Stimulated activated CD4-positive, alpha-beta T cell treated with anti-CD3 and anti-CD28 coated beads, Interleukin-12 subunit alpha, Interleukin-12 subunit beta, amount 100 ng/mL, for 4 hours (primary cell): ENCODE measurements at regions not wholly inside any gene's neighbourhood (a gene's known extent, or its start where the extent isn't known, plus 50 kb on each side); places are given as distances from the start of the nearest gene placed in this dataset.

Experiments
- DNase-seq: peaks from one replicate; pipeline ENCODE4 v3.0.0-alpha.2; 2020

- DNase-seq: no peak
Measured at GRCh38 chr18:8458546-8459215, 150.6 kb upstream of the RAB12 start.

- DNase-seq: no peak
Measured at GRCh38 chr18:8460748-8461147, 148.5 kb upstream of the RAB12 start.

GRCh38 chr18:8461544-8461943 lies 147.7 kb upstream of the RAB12 start:
- DNase-seq: no peak

- DNase-seq: no peak
Measured at GRCh38 chr18:8462651-8463185, 146.5 kb upstream of the RAB12 start.

DNA sequence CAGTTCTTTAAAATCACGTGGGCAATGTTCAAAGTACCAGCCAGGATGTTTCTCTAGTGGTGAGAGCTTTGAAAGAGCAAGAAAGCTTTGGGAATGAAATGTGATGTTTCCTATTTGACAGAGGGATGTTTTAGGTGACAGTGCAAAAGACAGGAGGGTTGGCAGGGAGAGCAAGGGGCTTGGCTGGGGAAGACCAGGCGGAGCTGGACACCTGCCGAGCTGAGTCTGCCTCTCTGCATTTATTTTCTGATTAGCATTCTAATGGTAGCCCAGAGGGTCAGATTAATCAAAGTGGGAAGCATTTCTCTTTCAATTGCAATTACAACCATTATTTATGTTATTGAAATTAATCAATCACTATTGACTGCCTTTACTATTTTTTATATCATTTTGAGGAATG lies 145.4 kb upstream of the RAB12 start:
- DNase-seq: no peak

GRCh38 chr18:8468191-8468590 lies 141.0 kb upstream of the RAB12 start:
- DNase-seq: no peak

GRCh38 chr18:8468921-8469335 lies 140.3 kb upstream of the RAB12 start:
- no peak for DNase-seq

DNA sequence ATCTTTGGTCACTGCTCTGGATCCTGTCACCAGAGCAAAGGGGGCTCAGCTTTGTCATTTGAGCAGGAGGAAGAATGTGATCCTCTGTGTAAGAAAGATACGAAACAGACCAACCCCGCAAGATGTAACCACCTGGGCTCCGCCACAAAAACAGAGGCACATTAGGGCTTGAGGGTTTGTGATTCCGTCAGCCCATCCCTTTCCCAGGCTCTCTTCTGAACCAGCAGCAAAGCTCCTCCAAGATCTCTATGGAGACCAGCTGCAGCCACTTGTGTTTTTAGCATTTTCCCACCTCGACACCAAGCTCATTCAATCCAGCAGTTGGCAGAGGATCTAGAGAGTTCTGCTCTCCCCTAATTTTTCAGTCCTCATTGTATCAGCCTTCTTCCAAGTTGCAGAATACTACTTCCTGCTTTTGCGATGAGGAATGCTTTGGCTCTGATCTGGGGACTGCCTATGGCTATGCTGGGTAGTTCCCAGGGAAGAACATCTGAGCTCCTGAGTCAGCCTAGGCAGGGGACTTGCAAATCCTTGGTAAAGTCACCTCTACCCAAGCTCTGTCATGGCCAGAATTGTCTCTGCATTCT lies 139.6 kb upstream of the RAB12 start:
- no peak for DNase-seq

DNA sequence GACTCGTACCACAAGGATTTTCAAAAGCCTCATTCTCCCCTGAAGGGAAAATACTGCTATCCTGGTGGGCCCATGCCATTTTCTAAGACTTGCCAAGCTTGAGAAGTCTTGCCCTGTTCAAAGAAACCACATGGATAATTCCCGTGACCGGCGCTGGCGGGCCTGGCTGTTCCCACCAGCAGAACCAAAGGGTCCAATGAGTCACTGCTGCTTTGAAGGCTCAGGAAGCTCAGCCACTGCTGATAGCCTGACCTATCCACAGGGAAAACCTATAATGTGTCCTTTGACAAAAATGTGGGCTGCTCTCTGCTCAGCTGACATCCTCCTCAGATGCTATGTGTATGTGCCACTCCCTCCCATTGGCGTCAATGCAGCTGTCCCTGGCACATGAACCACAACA lies 137.9 kb upstream of the RAB12 start:
- DNase-seq: no peak

GRCh38 chr18:8474661-8475060 lies 134.6 kb upstream of the RAB12 start:
- no peak for DNase-seq

DNA sequence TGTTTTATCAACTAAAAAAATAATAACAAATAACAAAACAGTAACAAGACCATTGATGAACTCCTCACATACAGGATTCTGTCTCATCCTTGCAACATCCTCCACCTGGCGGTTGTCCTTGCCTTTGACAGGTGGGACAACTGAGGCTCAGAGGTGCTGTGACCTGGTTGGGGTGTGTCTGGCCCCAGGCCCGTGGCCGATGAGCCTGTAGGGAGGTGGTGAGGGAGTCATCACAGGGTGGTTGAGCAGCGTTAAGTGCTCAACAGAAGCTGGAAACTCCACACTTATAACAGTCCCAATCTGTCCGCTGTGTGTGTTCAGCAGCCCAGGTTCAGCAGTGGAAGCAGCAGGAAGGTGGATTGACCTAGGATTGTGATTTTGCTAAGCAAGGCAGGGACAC lies 131.6 kb upstream of the RAB12 start:
- no peak for DNase-seq

DNA sequence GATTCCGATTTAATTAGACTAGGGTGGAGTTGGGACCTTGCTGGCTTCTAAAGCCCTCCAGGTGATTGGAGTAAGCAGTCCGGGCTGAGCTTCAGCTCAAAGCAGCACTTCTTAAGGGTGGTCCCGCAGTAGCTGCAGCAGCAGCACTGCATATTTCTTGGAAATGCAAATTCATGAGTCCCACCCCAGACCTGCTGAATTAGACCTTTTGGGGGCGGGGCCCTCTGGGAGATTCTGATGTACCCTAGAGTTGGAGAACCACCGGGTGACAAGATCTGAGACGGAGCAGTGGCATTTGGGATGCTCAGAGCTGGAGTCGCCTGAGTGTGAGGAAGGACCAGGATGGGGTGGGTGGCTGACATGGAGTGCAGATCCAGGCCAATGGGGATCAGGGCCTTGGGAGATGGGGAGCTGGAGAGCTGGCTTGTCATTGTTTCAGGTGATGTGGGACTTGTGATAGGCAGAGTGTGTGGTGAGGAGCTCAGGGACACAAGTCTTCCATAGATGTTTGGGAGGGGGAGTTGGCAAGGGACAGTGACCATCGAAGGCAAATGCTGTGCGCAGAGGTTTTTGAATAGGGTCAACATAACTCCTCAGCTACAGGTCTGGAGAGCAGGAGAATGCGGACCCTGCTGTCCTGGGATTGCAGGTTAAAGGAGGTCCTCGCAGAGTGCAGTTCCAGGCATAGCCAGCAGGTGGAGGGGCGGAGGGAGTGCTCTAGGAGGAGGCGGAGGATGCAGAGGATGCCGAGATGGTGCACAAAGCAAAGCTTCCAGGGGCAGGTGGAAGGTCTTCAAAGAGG lies 130.9 kb upstream of the RAB12 start:
- peak; percentile 54 for DNase-seq

GRCh38 chr18:8478968-8479370 lies 130.3 kb upstream of the RAB12 start:
- DNase-seq: no peak

GRCh38 chr18:8479789-8480188 lies 129.4 kb upstream of the RAB12 start:
- DNase-seq: no peak

DNA sequence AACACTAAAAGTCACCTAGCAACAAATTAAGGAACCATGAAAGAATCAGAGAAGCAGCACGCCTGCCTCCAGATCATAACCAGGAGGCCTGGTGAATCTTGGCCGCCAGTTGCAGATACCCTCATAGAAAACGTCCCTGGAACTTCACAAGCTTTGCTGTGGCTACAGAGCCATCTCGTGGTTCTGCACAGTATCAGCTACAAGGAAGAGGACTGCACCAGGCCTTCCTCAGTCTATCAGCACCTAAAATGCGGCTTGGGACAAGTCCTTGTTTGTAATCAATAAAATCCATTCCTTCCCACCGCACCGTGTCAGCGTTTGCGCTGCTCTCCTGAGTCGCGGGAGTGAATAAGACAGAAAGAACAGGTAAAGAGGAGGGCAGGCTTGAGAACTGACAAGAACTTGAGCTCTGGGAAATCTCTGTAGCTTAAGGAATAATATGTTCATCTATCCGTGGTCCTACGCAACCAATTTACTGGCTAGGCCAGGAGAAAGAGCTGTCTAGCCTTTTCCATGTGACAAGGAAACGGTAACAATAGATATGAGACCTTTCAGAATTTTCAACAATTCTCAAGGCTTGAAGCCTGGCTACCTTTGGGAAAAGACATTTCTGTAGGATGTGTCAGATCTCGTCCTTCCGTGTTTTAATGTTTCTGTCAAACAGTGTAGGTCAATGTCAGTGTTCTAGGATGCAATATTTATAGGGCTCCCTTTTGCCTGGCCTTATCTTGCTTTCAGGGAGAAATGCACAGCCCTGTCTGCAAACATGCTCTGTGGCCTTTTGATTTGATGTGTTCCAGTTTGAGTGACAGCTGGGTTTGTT lies 128.5 kb upstream of the RAB12 start:
- DNase-seq: no peak

DNA sequence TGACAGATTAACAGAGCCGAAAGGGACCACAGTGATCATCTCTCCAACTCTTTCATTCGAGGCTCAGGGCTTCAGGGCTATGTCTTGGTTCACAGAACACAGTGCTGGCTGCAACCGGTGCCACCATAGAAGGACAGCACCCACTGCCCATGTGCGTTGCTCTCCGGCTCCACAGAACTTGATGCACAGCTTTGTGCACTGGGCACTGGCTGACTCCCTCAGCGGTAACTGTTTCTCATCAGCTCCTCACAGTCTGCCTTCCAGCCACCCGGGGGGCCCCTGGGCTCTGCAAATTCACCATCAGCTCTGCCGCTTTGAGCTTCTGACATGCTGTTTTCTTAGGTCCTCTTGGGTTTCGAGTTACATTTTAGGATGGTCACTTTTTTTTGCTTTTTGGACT lies 124.3 kb upstream of the RAB12 start:
- no peak for DNase-seq

GRCh38 chr18:8489761-8490160 lies 119.5 kb upstream of the RAB12 start:
- DNase-seq: no peak

- no peak for DNase-seq
Measured at GRCh38 chr18:8491516-8491915, 117.7 kb upstream of the RAB12 start.

GRCh38 chr18:8493141-8493540 lies 116.1 kb upstream of the RAB12 start:
- DNase-seq: no peak

DNA sequence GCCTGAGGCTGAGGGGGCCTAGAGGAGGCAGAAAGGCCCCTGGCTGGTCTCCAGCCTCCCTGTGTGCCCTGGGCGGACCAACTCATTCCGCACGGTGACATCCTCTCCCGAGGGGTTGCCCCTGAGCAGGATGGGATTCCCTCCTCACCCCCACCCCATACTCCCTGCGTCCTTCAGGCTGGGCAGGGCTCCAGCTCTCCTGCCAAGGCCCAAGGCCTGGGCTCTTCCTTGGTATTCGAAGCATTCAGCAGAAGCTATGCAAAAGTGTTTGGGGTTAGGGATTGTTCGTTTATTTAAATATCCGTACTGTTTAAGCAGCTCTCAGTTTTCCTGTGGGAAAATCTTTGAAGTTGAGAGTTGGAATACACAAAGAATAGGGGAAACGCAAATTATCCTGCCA lies 113.1 kb upstream of the RAB12 start:
- no peak for DNase-seq

DNA sequence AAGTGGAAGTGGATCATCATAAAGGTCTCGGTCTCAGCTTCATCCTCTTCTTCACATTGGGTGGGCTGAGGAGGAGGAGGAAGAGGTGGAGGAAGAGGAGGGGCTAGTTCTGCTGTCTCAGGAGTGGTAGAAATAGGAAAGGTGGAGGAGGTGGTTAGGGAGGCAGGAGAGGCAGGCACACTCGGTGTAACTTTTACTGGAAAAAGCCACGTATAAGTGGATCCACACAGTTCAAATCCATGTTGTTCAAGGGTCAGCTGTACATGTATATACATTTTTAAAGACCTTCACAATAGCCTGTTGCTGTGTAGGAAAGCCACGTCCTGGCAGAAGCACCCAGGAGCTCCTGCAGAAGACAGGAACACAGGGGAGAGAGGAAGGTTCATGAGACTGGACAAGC lies 110.3 kb upstream of the RAB12 start:
- DNase-seq: no peak

- DNase-seq: no peak
Measured at GRCh38 chr18:8499810-8500675, 109.2 kb upstream of the RAB12 start.
